Transverse colon (tissue), 4 donors: ENCODE measurements at regions not wholly inside any gene's neighbourhood (a gene's known extent, or its start where the extent isn't known, plus 50 kb on each side); places are given as distances from the start of the nearest gene placed in this dataset.

ENCODE experiments used
- DNase-seq: peaks from one replicate; pipeline ENCODE4 v3.0.0-alpha.2; 2019
- H3K27ac ChIP-seq, 4 donors: fragments of 200-600 bp; sonication (generic); 2 replicates each; pipeline ENCODE4 v1.5.1; 2016 to 2018; ENCODE audit warnings: inconsistent platforms in 4 of 4
- H3K27me3 ChIP-seq: fragments of 200-600 bp; sonication (generic); 2 replicates; pipeline ENCODE4 v1.5.1; 2017; ENCODE audit warnings: inconsistent platforms
- H3K36me3 ChIP-seq, 4 donors: fragments of 200-600 bp; sonication (generic); 2 replicates each; pipeline ENCODE4 v1.5.1; 2017 to 2019; ENCODE audit warnings: inconsistent platforms in 4 of 4
- H3K4me1 ChIP-seq, 4 donors: fragments of 200-600 bp; sonication (generic); 2 replicates each; pipeline ENCODE4 v1.5.1; 2017 to 2020; ENCODE audit warnings: inconsistent platforms in 4 of 4
- H3K4me3 ChIP-seq, 4 donors: fragments of 200-600 bp; sonication (generic); 1 replicate in 1 of 4; 2 replicates in 3 of 4; pipeline versions ENCODE4 v1.5.1 to v1.6.1; 2017 to 2019; ENCODE audit warnings: inconsistent platforms in 4 of 4
- H3K9me3 ChIP-seq, 2 donors: fragments of 200-600 bp; sonication (generic); 2 replicates each; pipeline ENCODE4 v1.5.1; 2017 to 2019; ENCODE audit warnings: inconsistent platforms in 2 of 2
- EP300 ChIP-seq: sonication (generic); formaldehyde crosslinking; IDR thresholded peaks from one replicate; pipeline ENCODE4 v1.6.1; 2017; ENCODE audit warnings: antibody characterized with exemption, low read depth
- POLR2A ChIP-seq: fragments of 450-650 bp; IDR thresholded peaks from one replicate; pipeline ENCODE4 v1.6.1; 2016; ENCODE audit warnings: antibody characterized with exemption, mild to moderate bottlenecking, moderate library complexity
- POLR2AphosphoS5 ChIP-seq, 3 donors: sonication (generic); formaldehyde crosslinking; IDR thresholded peaks; one replicate each; pipeline ENCODE4 v1.6.1; 2016; ENCODE audit warnings: antibody characterized with exemption in 3 of 3
- WGBS, 2 donors: methylation state at CpG; one replicate each; pipeline ENCODE4 v1.1.5; 2018; ENCODE audit warnings: low coverage in 1 of 2; 5-methylcytosine and 5-hydroxymethylcytosine counted together
- in situ Hi-C, 4 donors: fragments of 200-750 bp; cut with MboI; loops; one replicate each; pipeline versions ENCODE4 v1.15.0 to v1.15.1; 2017; ENCODE audit warnings: low sequenced_read_pairs in 3 of 4, low pct_ligation_motif_present in 1 of 4, low pct_unique_long_range_greater_than_20kb in 1 of 4
- intact Hi-C: fragments of 100-400 bp; cut with DNase I; formaldehyde crosslinking; loops from one replicate; pipeline ENCODE4 v1.15.1; 2023; ENCODE audit warnings: low total_unique reads
- TF ChIP-seq, protein P1 (sequence below), 5 experiments: fragments of 200-600 bp in 3 of 5; fragments of 450-650 bp in 2 of 5; sonication (generic) in 3 of 5; IDR thresholded peaks; 1 replicate in 2 of 5; 2 replicates in 3 of 5; pipeline ENCODE4 v1.5.1; 2016 to 2017; ENCODE audit warnings: antibody characterized with exemption in 5 of 5, inconsistent platforms in 3 of 5, mild to moderate bottlenecking in 2 of 5, moderate library complexity in 1 of 5

DNA sequence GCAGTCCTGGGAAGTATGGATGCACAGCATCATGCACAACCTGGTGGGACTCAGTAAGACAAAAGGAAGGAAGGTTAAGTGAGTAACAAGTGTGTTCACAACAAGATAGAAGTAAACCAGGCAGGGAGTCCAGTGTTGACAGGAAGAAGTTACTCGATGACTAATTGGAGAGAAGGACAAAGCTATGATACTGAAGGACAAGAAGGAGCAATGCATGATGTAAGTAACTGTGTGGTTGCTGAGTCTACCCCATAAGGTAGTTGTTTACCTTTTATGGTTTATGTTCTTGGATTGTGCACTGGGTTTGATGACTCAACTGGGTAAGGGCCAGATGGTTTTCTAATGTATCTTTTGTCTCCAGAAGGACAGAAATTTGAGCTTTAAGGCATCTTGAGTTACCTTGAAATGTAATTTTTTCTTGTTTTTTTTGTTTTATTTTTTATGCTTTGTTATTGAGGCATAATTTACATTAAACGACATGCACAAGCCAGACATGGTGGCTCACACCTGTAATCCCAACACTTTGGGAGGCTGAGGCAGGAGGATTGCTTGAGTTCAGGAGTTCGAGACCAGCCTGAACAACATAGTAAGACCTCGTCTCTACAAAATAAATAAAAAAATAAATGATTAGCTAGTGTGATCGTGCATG, 89.2 kb upstream of the CAST start:
- Histone ChIP-seq H3K9me3 (no peaks in the 10 kb centered on the region), H3K27ac (no peak overlapping the region), H3K36me3 (no peaks in the 10 kb centered on the region), H3K27me3 (no peaks in the 10 kb centered on the region), H3K4me1 (no peaks in the 10 kb centered on the region), H3K4me3 (no peak overlapping the region)
- no peak for DNase-seq
- TF ChIP-seq EP300 (no peak), POLR2A (no peak), POLR2AphosphoS5 (IDR thresholded peaks at IDR 0.05) (no peak)
- TF ChIP-seq, protein P1, sequence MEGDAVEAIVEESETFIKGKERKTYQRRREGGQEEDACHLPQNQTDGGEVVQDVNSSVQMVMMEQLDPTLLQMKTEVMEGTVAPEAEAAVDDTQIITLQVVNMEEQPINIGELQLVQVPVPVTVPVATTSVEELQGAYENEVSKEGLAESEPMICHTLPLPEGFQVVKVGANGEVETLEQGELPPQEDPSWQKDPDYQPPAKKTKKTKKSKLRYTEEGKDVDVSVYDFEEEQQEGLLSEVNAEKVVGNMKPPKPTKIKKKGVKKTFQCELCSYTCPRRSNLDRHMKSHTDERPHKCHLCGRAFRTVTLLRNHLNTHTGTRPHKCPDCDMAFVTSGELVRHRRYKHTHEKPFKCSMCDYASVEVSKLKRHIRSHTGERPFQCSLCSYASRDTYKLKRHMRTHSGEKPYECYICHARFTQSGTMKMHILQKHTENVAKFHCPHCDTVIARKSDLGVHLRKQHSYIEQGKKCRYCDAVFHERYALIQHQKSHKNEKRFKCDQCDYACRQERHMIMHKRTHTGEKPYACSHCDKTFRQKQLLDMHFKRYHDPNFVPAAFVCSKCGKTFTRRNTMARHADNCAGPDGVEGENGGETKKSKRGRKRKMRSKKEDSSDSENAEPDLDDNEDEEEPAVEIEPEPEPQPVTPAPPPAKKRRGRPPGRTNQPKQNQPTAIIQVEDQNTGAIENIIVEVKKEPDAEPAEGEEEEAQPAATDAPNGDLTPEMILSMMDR (IDR thresholded peaks at IDR 0.05), result no peak
- in situ Hi-C loops, result no loop called here
- intact Hi-C loops, result no loop called here
- 78 to 84% methylated on average over 5 of the region's 5 CpGs for WGBS, 2 donors

DNA sequence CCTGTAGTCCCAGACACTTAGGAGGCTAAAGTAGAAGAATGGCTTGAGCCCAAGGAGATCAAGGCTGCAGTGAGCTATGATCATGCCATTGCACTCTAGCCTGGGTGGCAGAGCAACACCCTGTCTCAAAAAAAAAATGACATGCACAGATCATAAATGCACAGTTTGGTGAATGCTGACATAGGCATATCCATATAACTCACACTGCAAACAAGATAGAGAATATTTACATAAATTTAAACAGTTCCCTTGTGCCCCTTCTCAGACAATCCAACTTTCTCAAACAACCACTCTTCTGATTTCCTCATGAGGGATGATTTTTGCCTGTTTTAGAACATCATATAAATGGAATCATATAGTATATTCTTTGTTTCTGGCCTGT, 88.7 kb upstream of the CAST start:
- DNase-seq, result no peak
- intact Hi-C loops, result no loop called here
- H3K27ac ChIP-seq, result no peak overlapping the region
- TF ChIP-seq, protein P1 (IDR thresholded peaks at IDR 0.05), result no peak
- TF ChIP-seq POLR2AphosphoS5 (IDR thresholded peaks at IDR 0.05) (no peak), EP300 (no peak), POLR2A (no peak)
- H3K4me3 ChIP-seq, result no peak overlapping the region
- in situ Hi-C loops, result no loop called here
- H3K4me1 ChIP-seq, result no peaks in the 10 kb centered on the region
- H3K27me3 ChIP-seq, result no peaks in the 10 kb centered on the region
- no peaks in the 10 kb centered on the region for H3K9me3 ChIP-seq
- no peaks in the 10 kb centered on the region for H3K36me3 ChIP-seq

DNA sequence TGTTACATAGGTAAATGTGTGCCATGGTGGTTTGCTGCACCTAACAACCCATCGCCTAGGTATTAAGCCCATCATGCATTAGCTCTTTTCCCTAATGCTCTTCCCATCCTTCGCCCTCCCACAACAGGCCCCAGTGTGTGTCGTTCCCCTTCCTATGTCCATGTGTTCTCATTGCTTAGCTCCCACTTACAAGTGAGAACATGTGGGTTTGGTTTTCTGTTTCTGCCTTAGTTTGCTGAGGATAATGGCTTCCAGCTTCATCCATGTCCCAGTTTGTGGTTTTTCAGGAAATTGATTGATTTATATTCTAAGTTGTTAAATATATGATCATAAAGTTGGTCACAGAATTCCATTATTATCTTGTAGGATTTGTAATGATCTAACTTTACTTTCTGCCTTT, 85.3 kb upstream of the CAST start:
- no peaks in the 10 kb centered on the region for H3K9me3 ChIP-seq
- no peaks in the 10 kb centered on the region for H3K27me3 ChIP-seq
- no peak overlapping the region for H3K27ac ChIP-seq
- no peaks in the 10 kb centered on the region for H3K4me1 ChIP-seq
- H3K36me3 ChIP-seq, result no peaks in the 10 kb centered on the region
- 94% methylated on average over 3 of the region's 3 CpGs; no CpG with 5 or more reads in 1 of the 2 donors for WGBS, 2 donors
- no peak for DNase-seq
- TF ChIP-seq, protein P1 (IDR thresholded peaks at IDR 0.05), result no peak
- no peak for TF ChIP-seq EP300
- no peak for TF ChIP-seq POLR2A
- no peak for TF ChIP-seq POLR2AphosphoS5 (IDR thresholded peaks at IDR 0.05)
- in situ Hi-C loops, result loop anchor here in 1 of 4 donors (25.0 kb wide), 1 partner anchor 715 kb away; no protein-coding TSS in a partner anchor
- no peak overlapping the region for H3K4me3 ChIP-seq
- intact Hi-C loops, result no loop called here

DNA sequence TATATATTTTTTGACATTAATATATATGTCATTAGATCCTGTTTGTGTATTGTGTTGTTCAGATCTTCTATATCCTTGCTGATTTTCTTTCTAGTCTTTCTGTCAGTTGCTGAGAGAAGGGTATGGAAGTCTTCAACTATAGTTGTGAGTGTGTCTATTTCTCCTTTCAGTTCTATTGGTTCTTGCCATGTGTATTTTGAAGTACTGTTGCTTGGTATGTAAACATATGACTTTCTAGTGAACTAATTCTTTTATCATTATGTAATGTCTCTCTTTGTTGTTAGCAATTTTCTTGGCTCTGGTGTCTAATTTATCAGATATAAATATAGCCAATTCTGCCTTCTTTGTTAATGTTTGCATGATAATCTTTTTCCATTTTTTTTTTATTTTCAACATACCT, 84.3 kb upstream of the CAST start:
- intact Hi-C loops (no loop called here), in situ Hi-C loops (loop anchor here in 1 of 4 donors (25.0 kb wide), 1 partner anchor 716 kb away; no protein-coding TSS in a partner anchor)

More for the DNA sequence above, 84.3 kb upstream of the CAST start:
- H3K36me3 ChIP-seq, result no peaks in the 10 kb centered on the region
- no peak for DNase-seq
- no peak overlapping the region for H3K27ac ChIP-seq
- no peaks in the 10 kb centered on the region for H3K4me1 ChIP-seq
- no peaks in the 10 kb centered on the region for H3K9me3 ChIP-seq
- no peak overlapping the region for H3K4me3 ChIP-seq
- no peaks in the 10 kb centered on the region for H3K27me3 ChIP-seq
- no peak for TF ChIP-seq POLR2A
- TF ChIP-seq, protein P1 (IDR thresholded peaks at IDR 0.05), result no peak
- no peak for TF ChIP-seq EP300
- TF ChIP-seq POLR2AphosphoS5 (IDR thresholded peaks at IDR 0.05), result no peak
